PC-9 (cell line): ENCODE measurements at regions not wholly inside any gene's neighbourhood (a gene's known extent, or its start where the extent isn't known, plus 50 kb on each side); places are given as distances from the start of the nearest gene placed in this dataset.

Experiments used
- CTCF ChIP-seq: fragments of 200-600 bp; sonication (generic); conservative IDR thresholded peaks from 2 replicates; pipeline ENCODE4 v1.6.1; 2017; ENCODE audit warnings: mixed run types, antibody characterized with exemption, mild to moderate bottlenecking, moderate library complexity
- EZH2 ChIP-seq: fragments of 200-600 bp; sonication (generic); IDR thresholded peaks from 2 replicates; pipeline ENCODE4 v1.8.0; 2017; ENCODE audit warnings: antibody characterized with exemption, low read depth

- no peak for TF ChIP-seq EZH2
- TF ChIP-seq CTCF: no peak
Observed at GRCh38 chr4:38207110-38207457, 246.9 kb downstream of the PTTG2 start.
